ENCODE measurements at regions not wholly inside any gene's neighbourhood (a gene's known extent, or its start where the extent isn't known, plus 50 kb on each side); places are given as distances from the start of the nearest gene placed in this dataset.

GRCh38 chr3:187823746-187824145, 78.5 kb upstream of the BCL6 start:
- Histone ChIP-seq H3K4me1 (no peaks in the 10 kb centered on the region), H3K9me3 (no peaks in the 10 kb centered on the region), H3K27me3 (no peaks in the 10 kb centered on the region), H3K27ac (no peak overlapping the region), H3K4me3 (no peak overlapping the region), H3K36me3 (no peaks in the 10 kb centered on the region)
- no peak for DNase-seq (ENCODE audit: low spot score in 2 of 2)
- intact Hi-C loops (cut with DNase I): no loop called here
- no peak for TF ChIP-seq CTCF (IDR thresholded peaks at IDR 0.05)

- intact Hi-C loops (cut with DNase I): no loop called here
- no peak for TF ChIP-seq CTCF (IDR thresholded peaks at IDR 0.05)
- Histone ChIP-seq H3K9me3 (no peaks in the 10 kb centered on the region), H3K27me3 (no peaks in the 10 kb centered on the region), H3K4me3 (no peak overlapping the region), H3K4me1 (no peaks in the 10 kb centered on the region), H3K27ac (no peak overlapping the region), H3K36me3 (no peaks in the 10 kb centered on the region)
- DNase-seq (ENCODE audit: low spot score in 2 of 2): no peak
Measured at GRCh38 chr3:187827723-187828122, 82.5 kb upstream of the BCL6 start.

GRCh38 chr3:187828579-187829452, 83.5 kb upstream of the BCL6 start:
- Histone ChIP-seq H3K36me3 (no peaks in the 10 kb centered on the region), H3K4me3 (no peak overlapping the region), H3K27ac (no peak overlapping the region), H3K27me3 (no peaks in the 10 kb centered on the region), H3K9me3 (no peaks in the 10 kb centered on the region), H3K4me1 (no peaks in the 10 kb centered on the region)
- DNase-seq (ENCODE audit: low spot score in 2 of 2): no peak
- intact Hi-C loops (cut with DNase I): no loop called here
- TF ChIP-seq CTCF (IDR thresholded peaks at IDR 0.05): no peak

GRCh38 chr3:187830181-187830580, 84.9 kb upstream of the BCL6 start:
- no peak overlapping the region for H3K4me3 ChIP-seq
- H3K27me3 ChIP-seq: no peaks in the 10 kb centered on the region
- H3K9me3 ChIP-seq: no peaks in the 10 kb centered on the region
- no peaks in the 10 kb centered on the region for H3K36me3 ChIP-seq
- no peaks in the 10 kb centered on the region for H3K4me1 ChIP-seq
- no peak for DNase-seq (ENCODE audit: low spot score in 2 of 2)
- intact Hi-C loops (cut with DNase I): no loop called here
- no peak overlapping the region for H3K27ac ChIP-seq
- TF ChIP-seq CTCF (IDR thresholded peaks at IDR 0.05): no peak

- no peak for DNase-seq (ENCODE audit: low spot score in 2 of 2)
- Histone ChIP-seq H3K4me1 (no peaks in the 10 kb centered on the region), H3K27me3 (no peaks in the 10 kb centered on the region), H3K27ac (no peak overlapping the region), H3K9me3 (no peaks in the 10 kb centered on the region), H3K36me3 (no peaks in the 10 kb centered on the region), H3K4me3 (no peak overlapping the region)
- intact Hi-C loops (cut with DNase I): no loop called here
- no peak for TF ChIP-seq CTCF (IDR thresholded peaks at IDR 0.05)
Measured at GRCh38 chr3:187831125-187832051, 86.1 kb upstream of the BCL6 start.

Measured in ascending aorta (tissue), 2 donors.